ENCODE measurements at regions not wholly inside any gene's neighbourhood (a gene's known extent, or its start where the extent isn't known, plus 50 kb on each side); places are given as distances from the start of the nearest gene placed in this dataset.

GRCh38 chr6:145538989-145539388, 196.3 kb downstream of the EPM2A start:
- no peak overlapping the region for H3K27ac Mint-ChIP-seq
- no peaks in the 10 kb centered on the region for H3K4me1 Mint-ChIP-seq
- no peak overlapping the region for H3K4me3 Mint-ChIP-seq
- ATAC-seq (no peak), DNase-seq (ENCODE audit: low spot score) (no peak)
- H3K4me2 ChIP-seq: no peak overlapping the region
- H3K27me3 Mint-ChIP-seq (ENCODE audit: insufficient read depth, low read depth, poor library complexity): peaks cover 38% of the 10 kb centered on the region
- H3K9me2 ChIP-seq (ENCODE audit: insufficient read depth): no peaks in the 10 kb centered on the region
- H2AFZ ChIP-seq: no peak overlapping the region
- H3K4me3 ChIP-seq: no peak overlapping the region
- H3K4me1 ChIP-seq (ENCODE audit: insufficient read depth): no peaks in the 10 kb centered on the region
- H3K36me3 ChIP-seq (ENCODE audit: insufficient read depth): no peaks in the 10 kb centered on the region
- no peaks in the 10 kb centered on the region for H3K36me3 Mint-ChIP-seq (ENCODE audit: low read depth)
- H3K79me2 ChIP-seq (replicated peaks; ENCODE audit: insufficient read depth): no peaks in the 10 kb centered on the region
- no peaks in the 10 kb centered on the region; the same call in 2 of the 3 replicates for H3K9me3 Mint-ChIP-seq
- H4K20me1 ChIP-seq (replicated peaks; ENCODE audit: insufficient read depth): no peaks in the 10 kb centered on the region; the same call in 1 of the 2 replicates
- peaks cover 61% of the 10 kb centered on the region for H3K27me3 ChIP-seq (ENCODE audit: insufficient read depth)
- no peak overlapping the region for H3K27ac ChIP-seq (ENCODE audit: low read depth)
- H3F3A ChIP-seq (replicated peaks; ENCODE audit: low read depth): no peaks in the 10 kb centered on the region
- no peak for TF ChIP-seq NANOG (IDR thresholded peaks at IDR 0.05; ENCODE audit: borderline replicate concordance)
- TF ChIP-seq ZNF331 (CRISPR knock-in tag; IDR thresholded peaks at IDR 0.05; ENCODE audit: low read depth): no peak
- no peak for TF ChIP-seq CREB1 (CRISPR knock-in tag; IDR thresholded peaks at IDR 0.05; ENCODE audit: low read depth)
- TF ChIP-seq, protein P1, sequence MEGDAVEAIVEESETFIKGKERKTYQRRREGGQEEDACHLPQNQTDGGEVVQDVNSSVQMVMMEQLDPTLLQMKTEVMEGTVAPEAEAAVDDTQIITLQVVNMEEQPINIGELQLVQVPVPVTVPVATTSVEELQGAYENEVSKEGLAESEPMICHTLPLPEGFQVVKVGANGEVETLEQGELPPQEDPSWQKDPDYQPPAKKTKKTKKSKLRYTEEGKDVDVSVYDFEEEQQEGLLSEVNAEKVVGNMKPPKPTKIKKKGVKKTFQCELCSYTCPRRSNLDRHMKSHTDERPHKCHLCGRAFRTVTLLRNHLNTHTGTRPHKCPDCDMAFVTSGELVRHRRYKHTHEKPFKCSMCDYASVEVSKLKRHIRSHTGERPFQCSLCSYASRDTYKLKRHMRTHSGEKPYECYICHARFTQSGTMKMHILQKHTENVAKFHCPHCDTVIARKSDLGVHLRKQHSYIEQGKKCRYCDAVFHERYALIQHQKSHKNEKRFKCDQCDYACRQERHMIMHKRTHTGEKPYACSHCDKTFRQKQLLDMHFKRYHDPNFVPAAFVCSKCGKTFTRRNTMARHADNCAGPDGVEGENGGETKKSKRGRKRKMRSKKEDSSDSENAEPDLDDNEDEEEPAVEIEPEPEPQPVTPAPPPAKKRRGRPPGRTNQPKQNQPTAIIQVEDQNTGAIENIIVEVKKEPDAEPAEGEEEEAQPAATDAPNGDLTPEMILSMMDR (conservative IDR thresholded peaks at IDR 0.05; ENCODE audit: low read depth in 2 of 2): no peak
- TF ChIP-seq, protein P2, sequence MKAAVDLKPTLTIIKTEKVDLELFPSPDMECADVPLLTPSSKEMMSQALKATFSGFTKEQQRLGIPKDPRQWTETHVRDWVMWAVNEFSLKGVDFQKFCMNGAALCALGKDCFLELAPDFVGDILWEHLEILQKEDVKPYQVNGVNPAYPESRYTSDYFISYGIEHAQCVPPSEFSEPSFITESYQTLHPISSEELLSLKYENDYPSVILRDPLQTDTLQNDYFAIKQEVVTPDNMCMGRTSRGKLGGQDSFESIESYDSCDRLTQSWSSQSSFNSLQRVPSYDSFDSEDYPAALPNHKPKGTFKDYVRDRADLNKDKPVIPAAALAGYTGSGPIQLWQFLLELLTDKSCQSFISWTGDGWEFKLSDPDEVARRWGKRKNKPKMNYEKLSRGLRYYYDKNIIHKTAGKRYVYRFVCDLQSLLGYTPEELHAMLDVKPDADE (IDR thresholded peaks at IDR 0.05): no peak
- TF ChIP-seq, protein P3, sequence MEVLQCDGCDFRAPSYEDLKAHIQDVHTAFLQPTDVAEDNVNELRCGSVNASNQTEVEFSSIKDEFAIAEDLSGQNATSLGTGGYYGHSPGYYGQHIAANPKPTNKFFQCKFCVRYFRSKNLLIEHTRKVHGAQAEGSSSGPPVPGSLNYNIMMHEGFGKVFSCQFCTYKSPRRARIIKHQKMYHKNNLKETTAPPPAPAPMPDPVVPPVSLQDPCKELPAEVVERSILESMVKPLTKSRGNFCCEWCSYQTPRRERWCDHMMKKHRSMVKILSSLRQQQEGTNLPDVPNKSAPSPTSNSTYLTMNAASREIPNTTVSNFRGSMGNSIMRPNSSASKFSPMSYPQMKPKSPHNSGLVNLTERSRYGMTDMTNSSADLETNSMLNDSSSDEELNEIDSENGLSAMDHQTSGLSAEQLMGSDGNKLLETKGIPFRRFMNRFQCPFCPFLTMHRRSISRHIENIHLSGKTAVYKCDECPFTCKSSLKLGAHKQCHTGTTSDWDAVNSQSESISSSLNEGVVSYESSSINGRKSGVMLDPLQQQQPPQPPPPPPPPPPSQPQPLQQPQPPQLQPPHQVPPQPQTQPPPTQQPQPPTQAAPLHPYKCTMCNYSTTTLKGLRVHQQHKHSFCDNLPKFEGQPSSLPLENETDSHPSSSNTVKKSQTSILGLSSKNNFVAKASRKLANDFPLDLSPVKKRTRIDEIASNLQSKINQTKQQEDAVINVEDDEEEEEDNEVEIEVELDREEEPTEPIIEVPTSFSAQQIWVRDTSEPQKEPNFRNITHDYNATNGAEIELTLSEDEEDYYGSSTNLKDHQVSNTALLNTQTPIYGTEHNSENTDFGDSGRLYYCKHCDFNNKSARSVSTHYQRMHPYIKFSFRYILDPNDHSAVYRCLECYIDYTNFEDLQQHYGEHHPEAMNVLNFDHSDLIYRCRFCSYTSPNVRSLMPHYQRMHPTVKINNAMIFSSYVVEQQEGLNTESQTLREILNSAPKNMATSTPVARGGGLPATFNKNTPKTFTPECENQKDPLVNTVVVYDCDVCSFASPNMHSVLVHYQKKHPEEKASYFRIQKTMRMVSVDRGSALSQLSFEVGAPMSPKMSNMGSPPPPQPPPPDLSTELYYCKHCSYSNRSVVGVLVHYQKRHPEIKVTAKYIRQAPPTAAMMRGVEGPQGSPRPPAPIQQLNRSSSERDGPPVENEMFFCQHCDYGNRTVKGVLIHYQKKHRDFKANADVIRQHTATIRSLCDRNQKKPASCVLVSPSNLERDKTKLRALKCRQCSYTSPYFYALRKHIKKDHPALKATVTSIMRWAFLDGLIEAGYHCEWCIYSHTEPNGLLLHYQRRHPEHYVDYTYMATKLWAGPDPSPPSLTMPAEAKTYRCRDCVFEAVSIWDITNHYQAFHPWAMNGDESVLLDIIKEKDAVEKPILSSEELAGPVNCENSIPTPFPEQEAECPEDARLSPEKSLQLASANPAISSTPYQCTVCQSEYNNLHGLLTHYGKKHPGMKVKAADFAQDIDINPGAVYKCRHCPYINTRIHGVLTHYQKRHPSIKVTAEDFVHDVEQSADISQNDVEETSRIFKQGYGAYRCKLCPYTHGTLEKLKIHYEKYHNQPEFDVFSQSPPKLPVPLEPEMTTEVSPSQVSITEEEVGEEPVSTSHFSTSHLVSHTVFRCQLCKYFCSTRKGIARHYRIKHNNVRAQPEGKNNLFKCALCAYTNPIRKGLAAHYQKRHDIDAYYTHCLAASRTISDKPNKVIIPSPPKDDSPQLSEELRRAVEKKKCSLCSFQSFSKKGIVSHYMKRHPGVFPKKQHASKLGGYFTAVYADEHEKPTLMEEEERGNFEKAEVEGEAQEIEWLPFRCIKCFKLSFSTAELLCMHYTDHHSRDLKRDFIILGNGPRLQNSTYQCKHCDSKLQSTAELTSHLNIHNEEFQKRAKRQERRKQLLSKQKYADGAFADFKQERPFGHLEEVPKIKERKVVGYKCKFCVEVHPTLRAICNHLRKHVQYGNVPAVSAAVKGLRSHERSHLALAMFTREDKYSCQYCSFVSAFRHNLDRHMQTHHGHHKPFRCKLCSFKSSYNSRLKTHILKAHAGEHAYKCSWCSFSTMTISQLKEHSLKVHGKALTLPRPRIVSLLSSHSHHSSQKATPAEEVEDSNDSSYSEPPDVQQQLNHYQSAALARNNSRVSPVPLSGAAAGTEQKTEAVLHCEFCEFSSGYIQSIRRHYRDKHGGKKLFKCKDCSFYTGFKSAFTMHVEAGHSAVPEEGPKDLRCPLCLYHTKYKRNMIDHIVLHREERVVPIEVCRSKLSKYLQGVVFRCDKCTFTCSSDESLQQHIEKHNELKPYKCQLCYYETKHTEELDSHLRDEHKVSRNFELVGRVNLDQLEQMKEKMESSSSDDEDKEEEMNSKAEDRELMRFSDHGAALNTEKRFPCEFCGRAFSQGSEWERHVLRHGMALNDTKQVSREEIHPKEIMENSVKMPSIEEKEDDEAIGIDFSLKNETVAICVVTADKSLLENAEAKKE (CRISPR knock-in tag; IDR thresholded peaks at IDR 0.05): no peak

All from GM23338 (cell line).